ENCODE measurements at regions not wholly inside any gene's neighbourhood (a gene's known extent, or its start where the extent isn't known, plus 50 kb on each side); places are given as distances from the start of the nearest gene placed in this dataset.

GRCh38 chr9:106419829-106420228 lies 443.1 kb upstream of the ZNF462 start:
- Histone ChIP-seq H4K20me1 (ENCODE audit: insufficient read depth, poor library complexity, severe bottlenecking) (no peaks in the 10 kb centered on the region), H3K27ac (peak overlapping the region; percentile 56), H3K4me2 (peak overlapping the region; percentile 60), H3K9me3 (ENCODE audit: low read depth) (no peaks in the 10 kb centered on the region), H2AFZ (no peak overlapping the region), H3K4me3 (no peak overlapping the region), H3K27me3 (no peaks in the 10 kb centered on the region), H3K9me2 (replicated peaks; ENCODE audit: insufficient read depth) (no peaks in the 10 kb centered on the region), H3K79me2 (no peaks in the 10 kb centered on the region), H3K4me1 (ENCODE audit: insufficient read depth) (peaks cover 21% of the 10 kb centered on the region), H3K36me3 (replicated peaks; ENCODE audit: insufficient read depth, low read depth) (no peaks in the 10 kb centered on the region)
- DNase-seq (ENCODE audit: low spot score), result peak; percentile 17
- WGBS (ENCODE audit: low lambda C conversion rate, missing lambda C conversion rate), result 56% methylated on average over 3 of the region's 3 CpGs
- TF ChIP-seq EZH2phosphoT487 (IDR thresholded peaks at IDR 0.05; ENCODE audit: low read depth, severe bottlenecking, unreplicated experiment) (no peak), CTCF (IDR thresholded peaks at IDR 0.05; ENCODE audit: poor library complexity) (no peak), EZH2 (IDR thresholded peaks at IDR 0.05; ENCODE audit: borderline replicate concordance) (no peak)

GRCh38 chr9:106420511-106420944 lies 442.4 kb upstream of the ZNF462 start:
- H2AFZ ChIP-seq, result no peak overlapping the region
- no peaks in the 10 kb centered on the region for H3K27me3 ChIP-seq
- peak; percentile 34 for DNase-seq (ENCODE audit: low spot score)
- TF ChIP-seq CTCF (IDR thresholded peaks at IDR 0.05; ENCODE audit: poor library complexity) (no peak), EZH2phosphoT487 (IDR thresholded peaks at IDR 0.05; ENCODE audit: low read depth, severe bottlenecking, unreplicated experiment) (no peak), EZH2 (IDR thresholded peaks at IDR 0.05; ENCODE audit: borderline replicate concordance) (no peak)
- H3K4me1 ChIP-seq (ENCODE audit: insufficient read depth), result peaks cover 21% of the 10 kb centered on the region
- H3K9me3 ChIP-seq (ENCODE audit: low read depth), result no peaks in the 10 kb centered on the region
- no peaks in the 10 kb centered on the region for H4K20me1 ChIP-seq (ENCODE audit: insufficient read depth, poor library complexity, severe bottlenecking)
- no peak overlapping the region for H3K4me3 ChIP-seq
- no peaks in the 10 kb centered on the region for H3K9me2 ChIP-seq (replicated peaks; ENCODE audit: insufficient read depth)
- WGBS (ENCODE audit: low lambda C conversion rate, missing lambda C conversion rate), result 41% methylated on average over 4 of the region's 4 CpGs
- H3K36me3 ChIP-seq (replicated peaks; ENCODE audit: insufficient read depth, low read depth), result no peaks in the 10 kb centered on the region
- no peaks in the 10 kb centered on the region for H3K79me2 ChIP-seq
- H3K27ac ChIP-seq, result peak overlapping the region; percentile 56
- H3K4me2 ChIP-seq, result peak overlapping the region; percentile 60

GRCh38 chr9:106421772-106422171 lies 441.2 kb upstream of the ZNF462 start:
- DNase-seq (ENCODE audit: low spot score), result no peak
- Histone ChIP-seq H3K4me1 (ENCODE audit: insufficient read depth) (peaks cover 21% of the 10 kb centered on the region), H3K79me2 (no peaks in the 10 kb centered on the region), H3K27ac (no peak overlapping the region), H3K9me3 (ENCODE audit: low read depth) (no peaks in the 10 kb centered on the region), H2AFZ (no peak overlapping the region), H3K27me3 (no peaks in the 10 kb centered on the region), H3K36me3 (replicated peaks; ENCODE audit: insufficient read depth, low read depth) (no peaks in the 10 kb centered on the region), H3K9me2 (replicated peaks; ENCODE audit: insufficient read depth) (no peaks in the 10 kb centered on the region), H4K20me1 (ENCODE audit: insufficient read depth, poor library complexity, severe bottlenecking) (no peaks in the 10 kb centered on the region), H3K4me2 (no peak overlapping the region), H3K4me3 (no peak overlapping the region)
- 93% methylated on average over 3 of the region's 3 CpGs for WGBS (ENCODE audit: low lambda C conversion rate, missing lambda C conversion rate)
- TF ChIP-seq EZH2phosphoT487 (IDR thresholded peaks at IDR 0.05; ENCODE audit: low read depth, severe bottlenecking, unreplicated experiment) (no peak), CTCF (IDR thresholded peaks at IDR 0.05; ENCODE audit: poor library complexity) (no peak)

GRCh38 chr9:106423575-106423974 lies 439.4 kb upstream of the ZNF462 start:
- Histone ChIP-seq H4K20me1 (ENCODE audit: insufficient read depth, poor library complexity, severe bottlenecking) (no peaks in the 10 kb centered on the region), H3K4me1 (ENCODE audit: insufficient read depth) (peaks cover 21% of the 10 kb centered on the region), H3K4me2 (no peak overlapping the region), H3K9me2 (replicated peaks; ENCODE audit: insufficient read depth) (no peaks in the 10 kb centered on the region), H3K79me2 (no peaks in the 10 kb centered on the region), H2AFZ (no peak overlapping the region), H3K9me3 (ENCODE audit: low read depth) (no peaks in the 10 kb centered on the region), H3K27me3 (no peaks in the 10 kb centered on the region), H3K4me3 (no peak overlapping the region), H3K36me3 (replicated peaks; ENCODE audit: insufficient read depth, low read depth) (no peaks in the 10 kb centered on the region), H3K27ac (no peak overlapping the region)
- WGBS (ENCODE audit: low lambda C conversion rate, missing lambda C conversion rate), result 83% methylated on average over 2 of the region's 2 CpGs
- no peak for DNase-seq (ENCODE audit: low spot score)
- no peak for TF ChIP-seq EZH2phosphoT487 (IDR thresholded peaks at IDR 0.05; ENCODE audit: low read depth, severe bottlenecking, unreplicated experiment)
- no peak for TF ChIP-seq EZH2 (IDR thresholded peaks at IDR 0.05; ENCODE audit: borderline replicate concordance)
- no peak for TF ChIP-seq CTCF (IDR thresholded peaks at IDR 0.05; ENCODE audit: poor library complexity)

All from hepatocyte (in vitro differentiated cells).